GM06990 (cell line): ENCODE measurements at regions not wholly inside any gene's neighbourhood (a gene's known extent, or its start where the extent isn't known, plus 50 kb on each side); places are given as distances from the start of the nearest gene placed in this dataset.

Source experiments
- DNase-seq: peaks from one replicate; pipeline ENCODE4 v3.0.0-alpha.2; 2011; ENCODE audit not compliant: insufficient read length; ENCODE audit errors: extremely low read depth
- H3K27me3 ChIP-seq: replicated peaks from 2 replicates; pipeline ENCODE4 v1.6.0; 2011; ENCODE audit warnings: low read length; ENCODE audit not compliant: control insufficient read depth, insufficient read depth
- H3K36me3 ChIP-seq: 2 replicates; pipeline ENCODE4 v1.5.1; 2011; ENCODE audit warnings: low read length; ENCODE audit not compliant: control insufficient read depth, insufficient read depth
- H3K4me3 ChIP-seq: replicated peaks from 2 replicates; pipeline ENCODE4 v1.5.1; 2011; ENCODE audit warnings: low read depth, mild to moderate bottlenecking, control low read depth, low read length
- TF ChIP-seq, protein P1 (sequence below): IDR thresholded peaks from 2 replicates; pipeline ENCODE4 v1.5.1; 2011; ENCODE audit warnings: low read length, control low read depth, mild to moderate bottlenecking, inconsistent platforms; ENCODE audit not compliant: insufficient read depth, poor library complexity, severe bottlenecking

GRCh38 chr6:126170978-126171382 lies 168.9 kb upstream of the CENPW start:
- H3K27me3 ChIP-seq, result no peaks in the 10 kb centered on the region
- H3K4me3 ChIP-seq, result no peak overlapping the region
- DNase-seq, result no peak
- TF ChIP-seq, protein P1, sequence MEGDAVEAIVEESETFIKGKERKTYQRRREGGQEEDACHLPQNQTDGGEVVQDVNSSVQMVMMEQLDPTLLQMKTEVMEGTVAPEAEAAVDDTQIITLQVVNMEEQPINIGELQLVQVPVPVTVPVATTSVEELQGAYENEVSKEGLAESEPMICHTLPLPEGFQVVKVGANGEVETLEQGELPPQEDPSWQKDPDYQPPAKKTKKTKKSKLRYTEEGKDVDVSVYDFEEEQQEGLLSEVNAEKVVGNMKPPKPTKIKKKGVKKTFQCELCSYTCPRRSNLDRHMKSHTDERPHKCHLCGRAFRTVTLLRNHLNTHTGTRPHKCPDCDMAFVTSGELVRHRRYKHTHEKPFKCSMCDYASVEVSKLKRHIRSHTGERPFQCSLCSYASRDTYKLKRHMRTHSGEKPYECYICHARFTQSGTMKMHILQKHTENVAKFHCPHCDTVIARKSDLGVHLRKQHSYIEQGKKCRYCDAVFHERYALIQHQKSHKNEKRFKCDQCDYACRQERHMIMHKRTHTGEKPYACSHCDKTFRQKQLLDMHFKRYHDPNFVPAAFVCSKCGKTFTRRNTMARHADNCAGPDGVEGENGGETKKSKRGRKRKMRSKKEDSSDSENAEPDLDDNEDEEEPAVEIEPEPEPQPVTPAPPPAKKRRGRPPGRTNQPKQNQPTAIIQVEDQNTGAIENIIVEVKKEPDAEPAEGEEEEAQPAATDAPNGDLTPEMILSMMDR, result peak; percentile 52
- H3K36me3 ChIP-seq, result no peaks in the 10 kb centered on the region

GRCh38 chr6:126172131-126172530 lies 167.8 kb upstream of the CENPW start:
- TF ChIP-seq, protein P1, result no peak
- no peak for DNase-seq
- Histone ChIP-seq H3K27me3 (no peaks in the 10 kb centered on the region), H3K4me3 (no peak overlapping the region), H3K36me3 (no peaks in the 10 kb centered on the region)

DNA sequence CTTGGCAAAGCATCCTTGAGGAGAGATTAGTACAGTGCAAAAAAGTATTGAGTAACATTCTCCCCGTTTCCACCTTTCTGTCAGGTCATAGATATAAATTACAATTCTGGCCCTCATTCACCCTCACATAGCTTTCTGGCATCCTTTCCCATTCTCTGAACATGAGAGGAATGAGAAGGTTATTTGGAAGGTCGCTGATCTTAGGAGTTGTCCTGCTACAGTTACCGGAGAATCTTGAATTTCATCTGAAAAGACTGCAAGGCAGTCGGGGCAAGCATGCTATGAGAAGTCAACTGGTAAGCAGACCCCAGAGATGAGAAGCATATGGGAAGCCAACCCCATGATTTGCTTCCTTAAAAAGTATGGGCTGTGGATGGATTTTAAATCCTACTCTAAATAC lies 166.7 kb upstream of the CENPW start:
- no peak for DNase-seq
- Histone ChIP-seq H3K4me3 (no peak overlapping the region), H3K27me3 (no peaks in the 10 kb centered on the region), H3K36me3 (no peaks in the 10 kb centered on the region)
- TF ChIP-seq, protein P1, result no peak

DNA sequence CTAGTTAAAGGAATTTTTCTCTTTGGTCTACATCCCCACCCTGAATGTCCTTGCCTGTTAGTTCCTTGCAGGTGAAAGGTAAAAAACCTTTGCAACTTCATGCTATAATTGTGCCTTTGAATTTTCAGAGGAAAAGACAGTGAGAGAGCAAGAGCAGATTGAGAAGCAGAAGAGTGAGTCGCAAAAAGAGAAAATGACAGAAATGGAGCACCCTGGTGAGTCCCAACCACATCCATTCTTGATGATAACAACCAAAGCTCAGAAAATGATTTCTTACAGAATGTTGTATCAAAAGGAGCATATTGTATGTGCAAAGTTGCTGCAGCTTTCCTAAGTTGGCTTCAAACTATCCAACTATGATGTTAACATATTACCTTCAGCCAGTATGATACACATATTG lies 165.2 kb upstream of the CENPW start:
- Histone ChIP-seq H3K4me3 (no peak overlapping the region), H3K27me3 (no peaks in the 10 kb centered on the region), H3K36me3 (no peaks in the 10 kb centered on the region)
- DNase-seq, result no peak
- TF ChIP-seq, protein P1, result no peak

GRCh38 chr6:126175251-126175650 lies 164.7 kb upstream of the CENPW start:
- Histone ChIP-seq H3K27me3 (no peaks in the 10 kb centered on the region), H3K36me3 (no peaks in the 10 kb centered on the region), H3K4me3 (no peak overlapping the region)
- TF ChIP-seq, protein P1, result no peak
- no peak for DNase-seq

DNA sequence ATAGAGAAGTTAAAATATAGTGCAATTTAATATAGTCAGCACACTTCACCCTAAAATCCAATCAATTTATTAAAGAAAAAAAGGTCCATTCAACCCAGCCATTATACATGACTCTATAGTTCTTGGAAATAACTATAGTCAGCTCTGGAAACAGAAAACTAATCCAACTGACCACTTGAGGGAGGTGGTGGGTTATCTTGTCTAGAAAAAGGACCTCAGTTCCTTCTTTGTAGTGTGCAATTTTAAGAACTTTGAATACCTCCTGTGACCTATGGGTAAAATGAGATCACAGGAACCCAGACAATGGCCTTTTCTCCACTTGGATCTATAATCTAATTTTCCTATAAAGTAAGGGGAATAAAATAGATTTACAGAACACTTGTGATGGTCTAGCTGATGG lies 163.6 kb upstream of the CENPW start:
- Histone ChIP-seq H3K4me3 (no peak overlapping the region), H3K36me3 (no peaks in the 10 kb centered on the region), H3K27me3 (no peaks in the 10 kb centered on the region)
- TF ChIP-seq, protein P1, result peak; percentile 22
- DNase-seq, result no peak
